Heart left ventricle (tissue), 16 donors: ENCODE measurements at regions not wholly inside any gene's neighbourhood (a gene's known extent, or its start where the extent isn't known, plus 50 kb on each side); places are given as distances from the start of the nearest gene placed in this dataset.

ENCODE experiments used
- ATAC-seq, 4 donors: fragments of 200-7000 bp; cut with Tn5 transposase; one replicate each; pipeline ENCODE4 v1.9.1; 2020 to 2022; ENCODE audit warnings: moderate library complexity in 4 of 4, mild to moderate bottlenecking in 3 of 4, moderate number of reproducible peaks in 1 of 4
- DNase-seq, 5 donors: peaks; one replicate each; pipeline ENCODE4 v3.0.0-alpha.2; 2020
- H3K27ac ChIP-seq, 12 donors: fragments of 200-600 bp; sonication (generic) in 4 of 12; one replicate each; pipeline versions ENCODE4 v1.5.0 to v1.8.0; 2016 to 2022; ENCODE audit warnings: mild to moderate bottlenecking in 2 of 12
- H3K27me3 ChIP-seq, 9 donors: fragments of 200-600 bp; sonication (generic) in 2 of 9; one replicate each; pipeline versions ENCODE4 v1.5.1 to v1.8.0; 2016 to 2022; ENCODE audit warnings: mild to moderate bottlenecking in 3 of 9
- H3K36me3 ChIP-seq, 9 donors: fragments of 200-600 bp; sonication (generic) in 2 of 9; one replicate each; pipeline versions ENCODE4 v1.5.0 to v1.8.0; 2018 to 2022; ENCODE audit warnings: mild to moderate bottlenecking in 2 of 9
- H3K4me1 ChIP-seq, 12 donors: fragments of 200-600 bp; sonication (generic) in 4 of 12; one replicate each; pipeline versions ENCODE4 v1.5.0 to v1.8.0; 2016 to 2022; ENCODE audit warnings: mild to moderate bottlenecking in 3 of 12
- H3K4me3 ChIP-seq, 12 donors: fragments of 200-600 bp; sonication (generic) in 4 of 12; one replicate each; pipeline versions ENCODE4 v1.5.0 to v1.8.0; 2017 to 2022; ENCODE audit warnings: mild to moderate bottlenecking in 9 of 12, moderate library complexity in 4 of 12
- H3K9me3 ChIP-seq, 12 donors: fragments of 200-600 bp; sonication (generic) in 4 of 12; one replicate each; pipeline versions ENCODE4 v1.5.0 to v1.8.0; 2016 to 2022; ENCODE audit warnings: mild to moderate bottlenecking in 1 of 12
- CTCF ChIP-seq, 12 donors: fragments of 200-600 bp; sonication (generic) in 4 of 12; IDR thresholded peaks; one replicate each; pipeline versions ENCODE4 v1.5.0 to v1.8.0; 2018 to 2022; ENCODE audit warnings: antibody characterized with exemption in 12 of 12, mild to moderate bottlenecking in 5 of 12
- POLR2A ChIP-seq, 2 donors: fragments of 450-650 bp; IDR thresholded peaks; one replicate each; pipeline ENCODE4 v1.6.1; 2017; ENCODE audit warnings: antibody characterized with exemption in 2 of 2, mild to moderate bottlenecking in 2 of 2, moderate library complexity in 2 of 2
- WGBS, 4 donors: extraction: QIAGEN DNeasy Blood & Tissue Kit in 2 of 4; methylation state at CpG; one replicate each; pipeline versions ENCODE4 v1.1.5 to v1.1.7; 2013 to 2018; 5-methylcytosine and 5-hydroxymethylcytosine counted together
- intact Hi-C, 10 donors: fragments of 100-400 bp; cut with DNase I; formaldehyde crosslinking; loops; one replicate each; pipeline versions ENCODE4 v1.11.1 to v1.14.2; 2022
- donor health status: ischemic (EF 13 %, LVEDD 7.1; RV severe dilation, severe dysfunction).
- donor health status: healthy with polysubstance abuse.
- donor health status: DM: no; HTN: yes; CAD: no.
- donor health status: DM: no; HTN: no; CAD: no.
- donor health status: ischemic (EF 25% LVEDD 6.9; RV normal size, moderate dysfunction).
- donor health status: ischemic (EF 25% LVEDD 5.7; RV mildly dilated, moderate dysfunction).
- donor health status: healthy.
- donor health status: DM: yes; HTN: yes; CAD: no.
- donor health status: ischemic (EF 35%, LVEDD 5.7; RV mildly dilated, moderate dysfunction).
- donor health status: nonischemic (EF 11% LVEDD 7.7; RV severe dilation, severe dysfunction).
- donor health status: DM: yes; HTN: yes; CAD: no.
- donor health status: PGD.
- donor health status: ischemic (EF 29% LVEDD 5.4; RV normal size, mild dysfunction).
- donor health status: nonischemic (EF 23%, LVEDD 6.1; RV moderate dilation, normal function).

- Histone ChIP-seq H3K27ac (no peak overlapping the region), H3K9me3 (no peaks in the 10 kb centered on the region), H3K27me3 (no peaks in the 10 kb centered on the region), H3K4me3 (no peak overlapping the region), H3K4me1 (no peaks in the 10 kb centered on the region), H3K36me3 (no peaks in the 10 kb centered on the region)
- intact Hi-C loops = no loop called here
- WGBS, 4 donors = 90 to 94% (median 94%) methylated on average over 18 to 32 of the region's 32 CpGs
- TF ChIP-seq CTCF (IDR thresholded peaks at IDR 0.05) = no peak
- DNase-seq = no peak
- ATAC-seq = no peak
Measured at GRCh38 chr9:23451802-23452418, 374.1 kb downstream of the ELAVL2 start.

GRCh38 chr9:23464275-23464674 lies 361.8 kb downstream of the ELAVL2 start:
- peaks cover 0 to 6% (median 0%) of the 10 kb centered on the region in 12 donors for H3K9me3 ChIP-seq
- no peaks in the 10 kb centered on the region for H3K36me3 ChIP-seq
- no peak for DNase-seq
- TF ChIP-seq POLR2A (IDR thresholded peaks at IDR 0.05) (no peak), CTCF (IDR thresholded peaks at IDR 0.05) (no peak)
- intact Hi-C loops = no loop called here
- H3K4me3 ChIP-seq = no peak overlapping the region
- H3K4me1 ChIP-seq = no peaks in the 10 kb centered on the region
- no peak overlapping the region for H3K27ac ChIP-seq
- ATAC-seq = no peak
- no peaks in the 10 kb centered on the region for H3K27me3 ChIP-seq
- WGBS, 4 donors = 82 to 87% (median 85%) methylated on average over 4 of the region's 4 CpGs

- H3K4me3 ChIP-seq = no peak overlapping the region
- intact Hi-C loops = no loop called here
- no peaks in the 10 kb centered on the region for H3K4me1 ChIP-seq
- no peak for TF ChIP-seq POLR2A (IDR thresholded peaks at IDR 0.05)
- TF ChIP-seq CTCF (IDR thresholded peaks at IDR 0.05) = no peak
- no peak overlapping the region for H3K27ac ChIP-seq
- no peaks in the 10 kb centered on the region for H3K27me3 ChIP-seq
- DNase-seq (no peak), ATAC-seq (no peak)
- 85 to 89% (median 87%) methylated on average over 4 of the region's 4 CpGs for WGBS, 4 donors
- peaks cover 0 to 6% (median 0%) of the 10 kb centered on the region in 12 donors for H3K9me3 ChIP-seq
- no peaks in the 10 kb centered on the region for H3K36me3 ChIP-seq
Measured at GRCh38 chr9:23467276-23467675, 358.8 kb downstream of the ELAVL2 start.

GRCh38 chr9:23477908-23478307 lies 348.1 kb downstream of the ELAVL2 start:
- Histone ChIP-seq H3K27ac (no peak overlapping the region), H3K4me1 (no peaks in the 10 kb centered on the region), H3K27me3 (no peaks in the 10 kb centered on the region), H3K36me3 (no peaks in the 10 kb centered on the region), H3K4me3 (no peak overlapping the region), H3K9me3 (no peaks in the 10 kb centered on the region)
- intact Hi-C loops = no loop called here
- ATAC-seq (no peak), DNase-seq (no peak)
- TF ChIP-seq CTCF (IDR thresholded peaks at IDR 0.05) (no peak), POLR2A (IDR thresholded peaks at IDR 0.05) (no peak)
- 86 to 94% (median 90%) methylated on average over 2 of the region's 2 CpGs for WGBS, 4 donors
